ENCODE measurements at regions not wholly inside any gene's neighbourhood (a gene's known extent, or its start where the extent isn't known, plus 50 kb on each side); places are given as distances from the start of the nearest gene placed in this dataset.
A peak's percentile ranks its signal among the peaks of the same experiment; 100 is the strongest.

DNA sequence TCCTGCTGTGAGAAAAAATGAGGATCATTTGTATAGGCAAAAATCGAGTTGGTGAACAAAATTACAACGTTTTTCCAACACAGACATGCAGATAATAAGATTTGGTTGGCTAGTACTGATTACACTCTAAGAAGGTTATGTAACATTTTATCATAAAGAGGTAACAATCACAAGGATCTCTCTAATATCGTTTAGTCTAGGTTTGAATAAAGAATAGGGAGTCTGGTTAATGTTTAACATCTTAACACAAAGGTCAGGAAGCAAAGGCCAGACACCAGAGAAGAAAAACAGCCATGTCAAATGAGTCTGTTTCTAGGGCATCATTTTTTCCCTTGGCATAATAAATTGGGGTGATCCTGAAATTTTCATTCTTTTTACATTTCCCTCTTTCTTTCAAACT, 207.4 kb upstream of the CHRM3 start:
- no peak overlapping the region for H3K27ac ChIP-seq (ENCODE audit: low read depth in 1 of 2, low read length in 2 of 2)
- H3K36me3 ChIP-seq (ENCODE audit: control insufficient read depth in 4 of 4, insufficient read depth in 3 of 4, low read depth in 1 of 4, low read length in 3 of 4): peaks cover 0 to 2% (median 0%) of the 10 kb centered on the region in 4 donors
- H3K9me3 ChIP-seq (ENCODE audit: control insufficient read depth in 4 of 4, low read length in 3 of 4): no peaks in the 10 kb centered on the region
- H3K27me3 ChIP-seq (ENCODE audit: control insufficient read depth in 4 of 4, insufficient read depth in 4 of 4, low read length in 3 of 4): no peaks in the 10 kb centered on the region
- peaks cover 0 to 8% (median 3%) of the 10 kb centered on the region in 4 donors for H3K4me1 ChIP-seq (ENCODE audit: control insufficient read depth in 4 of 4, insufficient read depth in 4 of 4, low read length in 3 of 4)
- TF ChIP-seq REST (IDR thresholded peaks at IDR 0.05): no peak
- TF ChIP-seq, protein P1, sequence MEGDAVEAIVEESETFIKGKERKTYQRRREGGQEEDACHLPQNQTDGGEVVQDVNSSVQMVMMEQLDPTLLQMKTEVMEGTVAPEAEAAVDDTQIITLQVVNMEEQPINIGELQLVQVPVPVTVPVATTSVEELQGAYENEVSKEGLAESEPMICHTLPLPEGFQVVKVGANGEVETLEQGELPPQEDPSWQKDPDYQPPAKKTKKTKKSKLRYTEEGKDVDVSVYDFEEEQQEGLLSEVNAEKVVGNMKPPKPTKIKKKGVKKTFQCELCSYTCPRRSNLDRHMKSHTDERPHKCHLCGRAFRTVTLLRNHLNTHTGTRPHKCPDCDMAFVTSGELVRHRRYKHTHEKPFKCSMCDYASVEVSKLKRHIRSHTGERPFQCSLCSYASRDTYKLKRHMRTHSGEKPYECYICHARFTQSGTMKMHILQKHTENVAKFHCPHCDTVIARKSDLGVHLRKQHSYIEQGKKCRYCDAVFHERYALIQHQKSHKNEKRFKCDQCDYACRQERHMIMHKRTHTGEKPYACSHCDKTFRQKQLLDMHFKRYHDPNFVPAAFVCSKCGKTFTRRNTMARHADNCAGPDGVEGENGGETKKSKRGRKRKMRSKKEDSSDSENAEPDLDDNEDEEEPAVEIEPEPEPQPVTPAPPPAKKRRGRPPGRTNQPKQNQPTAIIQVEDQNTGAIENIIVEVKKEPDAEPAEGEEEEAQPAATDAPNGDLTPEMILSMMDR (IDR thresholded peaks at IDR 0.05; ENCODE audit: low read depth, low read length, missing input control): no peak
- no peak for TF ChIP-seq FOXA2 (IDR thresholded peaks at IDR 0.05)
- no peak for TF ChIP-seq EGR1 (IDR thresholded peaks at IDR 0.05; ENCODE audit: low read depth in 2 of 2)
- TF ChIP-seq TAF1 (conservative IDR thresholded peaks at IDR 0.05): no peak
- no peak for TF ChIP-seq FOXA1 (IDR thresholded peaks at IDR 0.05)
- TF ChIP-seq NR2F2 (IDR thresholded peaks at IDR 0.05): no peak
- peak; percentile 12 for TF ChIP-seq SP1 (IDR thresholded peaks at IDR 0.05)
- TF ChIP-seq GABPA (IDR thresholded peaks at IDR 0.05 in 1 of 2, conservative IDR thresholded peaks at IDR 0.05 in 1 of 2): no peak
- peak; percentile 32 for TF ChIP-seq YY1 (IDR thresholded peaks at IDR 0.05)
- no peak for TF ChIP-seq RXRA (IDR thresholded peaks at IDR 0.05)
- TF ChIP-seq HNF4A (conservative IDR thresholded peaks at IDR 0.05): peak; percentile 37 to 40
- TF ChIP-seq, protein P2, sequence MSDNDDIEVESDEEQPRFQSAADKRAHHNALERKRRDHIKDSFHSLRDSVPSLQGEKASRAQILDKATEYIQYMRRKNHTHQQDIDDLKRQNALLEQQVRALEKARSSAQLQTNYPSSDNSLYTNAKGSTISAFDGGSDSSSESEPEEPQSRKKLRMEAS (IDR thresholded peaks at IDR 0.05): no peak
- TF ChIP-seq RAD21 (IDR thresholded peaks at IDR 0.05): no peak
- TF ChIP-seq ATF3 (IDR thresholded peaks at IDR 0.05): no peak
- no peak for TF ChIP-seq HNF4G (IDR thresholded peaks at IDR 0.05)
- TF ChIP-seq ZBTB33 (IDR thresholded peaks at IDR 0.05): no peak
- peak in 1 of 2 donors; percentile 31 for TF ChIP-seq JUND (IDR thresholded peaks at IDR 0.05)
- 26% methylated on average over 3 of the region's 3 CpGs for WGBS
- H3K4me3 ChIP-seq (ENCODE audit: low read depth in 1 of 3, low read length in 3 of 3): no peak overlapping the region
- DNase-seq (ENCODE audit: low spot score): no peak
- H3K9ac ChIP-seq (ENCODE audit: low read depth in 1 of 2, low read length in 2 of 2): no peak overlapping the region
